ENCODE measurements at regions not wholly inside any gene's neighbourhood (a gene's known extent, or its start where the extent isn't known, plus 50 kb on each side); places are given as distances from the start of the nearest gene placed in this dataset.
"Not testable (repeated sequence)": the region's sequence is repeated elsewhere in the genome, so short reads cannot be mapped to it uniquely, and the experiment has no call there.

- Mint-ChIP-seq H3K9me3 (no peaks in the 10 kb centered on the region), H3K36me3 (ENCODE audit: low read depth) (no peaks in the 10 kb centered on the region), H3K4me3 (ENCODE audit: low read depth) (no peak overlapping the region), H3K27ac (no peak overlapping the region), H3K4me1 (ENCODE audit: low read depth) (no peaks in the 10 kb centered on the region), H3K27me3 (ENCODE audit: low read depth) (no peaks in the 10 kb centered on the region)
- DNase-seq (ENCODE audit: low spot score): no peak
- intact Hi-C loops (cut with micrococcal nuclease): no loop called here
Observed at GRCh38 chr7:119969763-119970162, 303.2 kb upstream of the KCND2 start.

GRCh38 chr7:119974972-119975371 is 298.0 kb upstream of the KCND2 start:
- no peak for DNase-seq (ENCODE audit: low spot score)
- H3K4me1 Mint-ChIP-seq (ENCODE audit: low read depth): no peaks in the 10 kb centered on the region
- intact Hi-C loops (cut with micrococcal nuclease): no loop called here
- no peaks in the 10 kb centered on the region for H3K36me3 Mint-ChIP-seq (ENCODE audit: low read depth)
- H3K4me3 Mint-ChIP-seq (ENCODE audit: low read depth): no peak overlapping the region
- no peaks in the 10 kb centered on the region for H3K27me3 Mint-ChIP-seq (ENCODE audit: low read depth)
- H3K27ac Mint-ChIP-seq: no peak overlapping the region
- no peaks in the 10 kb centered on the region for H3K9me3 Mint-ChIP-seq

GRCh38 chr7:119982884-119983283 is 290.1 kb upstream of the KCND2 start:
- intact Hi-C loops (cut with micrococcal nuclease): no loop called here
- Mint-ChIP-seq H3K27me3 (ENCODE audit: low read depth) (no peaks in the 10 kb centered on the region), H3K27ac (no peak overlapping the region), H3K36me3 (ENCODE audit: low read depth) (no peaks in the 10 kb centered on the region), H3K9me3 (peaks cover 7% of the 10 kb centered on the region), H3K4me1 (ENCODE audit: low read depth) (no peaks in the 10 kb centered on the region), H3K4me3 (ENCODE audit: low read depth) (no peak overlapping the region)
- no peak for DNase-seq (ENCODE audit: low spot score)

- Mint-ChIP-seq H3K27ac (no peak overlapping the region), H3K4me3 (ENCODE audit: low read depth) (no peak overlapping the region), H3K4me1 (ENCODE audit: low read depth) (no peaks in the 10 kb centered on the region), H3K9me3 (peaks cover 7% of the 10 kb centered on the region), H3K36me3 (ENCODE audit: low read depth) (no peaks in the 10 kb centered on the region), H3K27me3 (ENCODE audit: low read depth) (no peaks in the 10 kb centered on the region)
- intact Hi-C loops (cut with micrococcal nuclease): no loop called here
- DNase-seq (ENCODE audit: low spot score): no peak
Observed at GRCh38 chr7:119983468-119983867, 289.5 kb upstream of the KCND2 start.

GRCh38 chr7:119984247-119984646 is 288.7 kb upstream of the KCND2 start:
- intact Hi-C loops (cut with micrococcal nuclease): no loop called here
- no peaks in the 10 kb centered on the region for H3K27me3 Mint-ChIP-seq (ENCODE audit: low read depth)
- H3K36me3 Mint-ChIP-seq (ENCODE audit: low read depth): no peaks in the 10 kb centered on the region
- no peaks in the 10 kb centered on the region for H3K4me1 Mint-ChIP-seq (ENCODE audit: low read depth)
- DNase-seq (ENCODE audit: low spot score): no peak
- peaks cover 13% of the 10 kb centered on the region for H3K9me3 Mint-ChIP-seq
- no peak overlapping the region for H3K4me3 Mint-ChIP-seq (ENCODE audit: low read depth)
- H3K27ac Mint-ChIP-seq: no peak overlapping the region

GRCh38 chr7:119988401-119988800 is 284.6 kb upstream of the KCND2 start:
- peaks cover 16% of the 10 kb centered on the region for H3K9me3 Mint-ChIP-seq
- no peaks in the 10 kb centered on the region for H3K27me3 Mint-ChIP-seq (ENCODE audit: low read depth)
- intact Hi-C loops (cut with micrococcal nuclease): no loop called here
- no peaks in the 10 kb centered on the region for H3K4me1 Mint-ChIP-seq (ENCODE audit: low read depth)
- H3K36me3 Mint-ChIP-seq (ENCODE audit: low read depth): no peaks in the 10 kb centered on the region
- H3K27ac Mint-ChIP-seq: no peak overlapping the region
- no peak for DNase-seq (ENCODE audit: low spot score)
- no peak overlapping the region for H3K4me3 Mint-ChIP-seq (ENCODE audit: low read depth)

- Mint-ChIP-seq H3K27ac (no peak overlapping the region), H3K9me3 (peaks cover 26% of the 10 kb centered on the region), H3K36me3 (ENCODE audit: low read depth) (no peaks in the 10 kb centered on the region), H3K27me3 (ENCODE audit: low read depth) (no peaks in the 10 kb centered on the region), H3K4me1 (ENCODE audit: low read depth) (no peaks in the 10 kb centered on the region), H3K4me3 (ENCODE audit: low read depth) (no peak overlapping the region)
- DNase-seq (ENCODE audit: low spot score): no peak
- intact Hi-C loops (cut with micrococcal nuclease): no loop called here
Observed at GRCh38 chr7:119994928-119995327, 278.0 kb upstream of the KCND2 start.

- no peak overlapping the region for H3K27ac Mint-ChIP-seq
Observed at GRCh38 chr7:119996634-119997033, 276.3 kb upstream of the KCND2 start.

GRCh38 chr7:119999738-120000475 is 273.1 kb upstream of the KCND2 start:
- Mint-ChIP-seq H3K4me3 (ENCODE audit: low read depth) (no peak overlapping the region), H3K27me3 (ENCODE audit: low read depth) (no peaks in the 10 kb centered on the region), H3K27ac (no peak overlapping the region), H3K9me3 (peaks cover 16% of the 10 kb centered on the region), H3K4me1 (ENCODE audit: low read depth) (no peaks in the 10 kb centered on the region), H3K36me3 (ENCODE audit: low read depth) (no peaks in the 10 kb centered on the region)
- no peak for DNase-seq (ENCODE audit: low spot score)
- intact Hi-C loops (cut with micrococcal nuclease): no loop called here

More at GRCh38 chr7:119996634-119997033, 276.3 kb upstream of the KCND2 start:
- no peak for DNase-seq (ENCODE audit: low spot score)
- intact Hi-C loops (cut with micrococcal nuclease): no loop called here
- H3K4me1 Mint-ChIP-seq (ENCODE audit: low read depth): no peaks in the 10 kb centered on the region
- H3K27me3 Mint-ChIP-seq (ENCODE audit: low read depth): no peaks in the 10 kb centered on the region
- H3K9me3 Mint-ChIP-seq: peaks cover 23% of the 10 kb centered on the region
- no peaks in the 10 kb centered on the region for H3K36me3 Mint-ChIP-seq (ENCODE audit: low read depth)
- no peak overlapping the region for H3K4me3 Mint-ChIP-seq (ENCODE audit: low read depth)

GRCh38 chr7:120005720-120006119 is 267.3 kb upstream of the KCND2 start:
- intact Hi-C loops (cut with micrococcal nuclease): no loop called here
- no peak for DNase-seq (ENCODE audit: low spot score)
- Mint-ChIP-seq H3K36me3 (ENCODE audit: low read depth) (no peaks in the 10 kb centered on the region), H3K4me3 (ENCODE audit: low read depth) (no peak overlapping the region), H3K27ac (no peak overlapping the region), H3K27me3 (ENCODE audit: low read depth) (no peaks in the 10 kb centered on the region), H3K4me1 (ENCODE audit: low read depth) (no peaks in the 10 kb centered on the region), H3K9me3 (peaks cover 25% of the 10 kb centered on the region)

GRCh38 chr7:120014301-120014700 is 258.7 kb upstream of the KCND2 start:
- H3K27me3 Mint-ChIP-seq (ENCODE audit: low read depth); H3K27ac Mint-ChIP-seq; H3K4me1 Mint-ChIP-seq (ENCODE audit: low read depth); DNase-seq (ENCODE audit: low spot score); H3K36me3 Mint-ChIP-seq (ENCODE audit: low read depth); intact Hi-C loops (cut with micrococcal nuclease); H3K4me3 Mint-ChIP-seq (ENCODE audit: low read depth): not testable (repeated sequence)
- H3K9me3 Mint-ChIP-seq: peaks cover 13% of the 10 kb centered on the region

GRCh38 chr7:120014925-120015465 is 258.0 kb upstream of the KCND2 start:
- Mint-ChIP-seq H3K9me3 (peaks cover 8% of the 10 kb centered on the region), H3K4me1 (ENCODE audit: low read depth) (no peaks in the 10 kb centered on the region), H3K36me3 (ENCODE audit: low read depth) (no peaks in the 10 kb centered on the region), H3K27me3 (ENCODE audit: low read depth) (no peaks in the 10 kb centered on the region), H3K27ac (no peak overlapping the region), H3K4me3 (ENCODE audit: low read depth) (no peak overlapping the region)
- no peak for DNase-seq (ENCODE audit: low spot score)
- intact Hi-C loops (cut with micrococcal nuclease): no loop called here

GRCh38 chr7:120021085-120021484 is 251.9 kb upstream of the KCND2 start:
- Mint-ChIP-seq H3K9me3 (peaks cover 5% of the 10 kb centered on the region), H3K4me1 (ENCODE audit: low read depth) (no peaks in the 10 kb centered on the region), H3K27me3 (ENCODE audit: low read depth) (no peaks in the 10 kb centered on the region), H3K36me3 (ENCODE audit: low read depth) (no peaks in the 10 kb centered on the region), H3K4me3 (ENCODE audit: low read depth) (no peak overlapping the region), H3K27ac (no peak overlapping the region)
- no peak for DNase-seq (ENCODE audit: low spot score)
- intact Hi-C loops (cut with micrococcal nuclease): no loop called here
